HCT116 (cell line): ENCODE measurements at regions not wholly inside any gene's neighbourhood (a gene's known extent, or its start where the extent isn't known, plus 50 kb on each side); places are given as distances from the start of the nearest gene placed in this dataset.

ENCODE experiments used
- ATAC-seq: fragments of 200-7000 bp; cut with Tn5 transposase; 2 replicates; pipeline ENCODE4 v1.9.1; 2020; ENCODE audit warnings: mild to moderate bottlenecking, moderate library complexity
- BruUV-seq: library from RNA; stranded (reverse); fragments of 400-500 nt; replicated peaks from 2 replicates; lab custom pipeline; 2021; lab: Mats Ljungman, UMichigan
- CTCF ChIA-PET: fragments of 300-600 bp; sonication (Branson Sonifier 250); formaldehyde crosslinking; loops from one replicate; lab custom pipeline; 2021; ENCODE audit warnings: antibody characterized with exemption; lab: Charles Lee
- POLR2A ChIA-PET: fragments of 300-600, 350-600 bp; sonication (Branson Sonifier 250); formaldehyde crosslinking; loops from one replicate; lab custom pipeline; 2021; ENCODE audit warnings: antibody characterized with exemption; lab: Charles Lee
- RAD21 ChIA-PET, 2 experiments: fragments of 300-600 bp; sonication (Branson Sonifier 250); formaldehyde crosslinking; loops; one replicate each; lab custom pipeline; 2023; ENCODE audit warnings: low total read pairs in 2 of 2; ENCODE audit not compliant: uncharacterized antibody in 2 of 2, unreplicated experiment in 2 of 2, low non-redundant PET in 1 of 2; lab: Charles Lee
- DNase-seq: peaks from one replicate; pipeline ENCODE4 v3.0.0-alpha.2; 2010; ENCODE audit warnings: low read depth, low spot score
- H2AFZ ChIP-seq: fragments of 200-600 bp; shearing (Covaris generic), sonication (generic); 2 replicates; pipeline ENCODE4 v1.6.1; 2017; ENCODE audit warnings: low read depth, mixed run types, mixed read lengths, antibody characterized with exemption, low read length; ENCODE audit not compliant: poor library complexity, severe bottlenecking
- H3K27ac ChIP-seq: 2 replicates; pipeline ENCODE4 v1.5.1; 2012; ENCODE audit warnings: low read depth, low read length
- H3K27me3 ChIP-seq: fragments of 200-600 bp; sonication (generic); 2 replicates; pipeline ENCODE4 v1.6.1; 2016; ENCODE audit warnings: mixed run types, low read length, mixed read lengths; ENCODE audit not compliant: insufficient read depth
- H3K36me3 ChIP-seq, 2 experiments: fragments of 200-500 bp in 1 of 2; fragments of 200-600 bp in 1 of 2; sonication (Bioruptor generic) in 1 of 2; sonication (generic) in 1 of 2; 2 replicates each; pipeline versions ENCODE4 v1.5.1 to v1.6.1; 2014 to 2016; ENCODE audit warnings: low read length in 2 of 2, inconsistent platforms in 1 of 2, mixed read lengths in 1 of 2, mixed run types in 1 of 2; ENCODE audit not compliant: insufficient read depth in 2 of 2, control insufficient read depth in 1 of 2
- H3K4me1 ChIP-seq, 2 experiments: fragments of 200-600 bp in 1 of 2; sonication (generic) in 1 of 2; 2 replicates each; pipeline versions ENCODE4 v1.5.1 to v1.6.1; 2012 to 2017; ENCODE audit warnings: low read length in 2 of 2, inconsistent platforms in 1 of 2, mild to moderate bottlenecking in 1 of 2, mixed read lengths in 1 of 2, mixed run types in 1 of 2, moderate library complexity in 1 of 2; ENCODE audit not compliant: insufficient read depth in 2 of 2, control insufficient read depth in 1 of 2
- H3K4me2 ChIP-seq: fragments of 200-600 bp; sonication (generic); 2 replicates; pipeline ENCODE4 v1.6.1; 2017; ENCODE audit warnings: mixed run types, low read length, mixed read lengths
- H3K4me3 ChIP-seq, 2 experiments: fragments of 200-600 bp in 1 of 2; sonication (generic) in 1 of 2; replicated peaks in 1 of 2; 2 replicates each; pipeline ENCODE4 v1.5.1; 2011 to 2016; ENCODE audit warnings: low read length in 2 of 2, control low read depth in 1 of 2, low read depth in 1 of 2, mild to moderate bottlenecking in 1 of 2, mixed read lengths in 1 of 2, mixed run types in 1 of 2
- H3K79me2 ChIP-seq: fragments of 200-600 bp; sonication (generic); 2 replicates; pipeline ENCODE4 v1.6.1; 2017; ENCODE audit warnings: mild to moderate bottlenecking, mixed run types, low read length, moderate library complexity, mixed read lengths; ENCODE audit not compliant: insufficient read depth
- H3K9ac ChIP-seq: fragments of 200-600 bp; sonication (generic); 2 replicates; pipeline ENCODE4 v1.6.1; 2016; ENCODE audit warnings: low read length, mixed read lengths
- H3K9me2 ChIP-seq: fragments of 200-600 bp; sonication (generic), shearing (Covaris generic); 2 replicates; pipeline ENCODE4 v1.6.1; 2017; ENCODE audit warnings: mixed run types, mild to moderate bottlenecking, moderate library complexity; ENCODE audit not compliant: insufficient read depth
- H3K9me3 ChIP-seq, 2 experiments: fragments of 200-500 bp in 1 of 2; fragments of 200-600 bp in 1 of 2; sonication (Bioruptor generic) in 1 of 2; sonication (generic) in 1 of 2; 2 replicates each; pipeline ENCODE4 v1.6.1; 2014 to 2017; ENCODE audit warnings: low read length in 2 of 2, mixed read lengths in 2 of 2, inconsistent platforms in 1 of 2, low read depth in 1 of 2, mild to moderate bottlenecking in 1 of 2, mixed run types in 1 of 2, moderate library complexity in 1 of 2; ENCODE audit not compliant: control insufficient read depth in 1 of 2, insufficient read depth in 1 of 2
- H4K20me1 ChIP-seq: fragments of 200-600 bp; sonication (generic), shearing (Covaris generic); 2 replicates; pipeline ENCODE4 v1.6.1; 2017; ENCODE audit warnings: mixed run types, mild to moderate bottlenecking, moderate library complexity; ENCODE audit not compliant: insufficient read depth
- CEBPB ChIP-seq: IDR thresholded peaks from 2 replicates; pipeline ENCODE4 v1.6.1; 2012; ENCODE audit warnings: low read depth
- EGR1 ChIP-seq: IDR thresholded peaks from 2 replicates; pipeline ENCODE4 v1.6.1; 2012; ENCODE audit warnings: low read depth
- ELF1 ChIP-seq: IDR thresholded peaks from 2 replicates; pipeline ENCODE4 v1.6.1; 2012; ENCODE audit warnings: low read depth, borderline replicate concordance
- EZH2 ChIP-seq: fragments of 200-600 bp; sonication (generic); IDR thresholded peaks from 2 replicates; pipeline ENCODE4 v1.6.1; 2017; ENCODE audit warnings: antibody characterized with exemption, mixed run types
- EZH2phosphoT487 ChIP-seq: fragments of 200-600 bp; IDR thresholded peaks from 2 replicates; pipeline ENCODE4 v1.6.1; 2018; ENCODE audit warnings: antibody characterized with exemption, borderline replicate concordance
- JUND ChIP-seq: IDR thresholded peaks from 2 replicates; pipeline ENCODE4 v1.6.1; 2012
- POLR2A ChIP-seq: IDR thresholded peaks from 2 replicates; pipeline ENCODE4 v1.7.0; 2011; ENCODE audit warnings: borderline replicate concordance; ENCODE audit not compliant: insufficient read depth, insufficient read length; ENCODE audit errors: extremely low read depth
- POLR2AphosphoS5 ChIP-seq: IDR thresholded peaks from 2 replicates; pipeline ENCODE4 v1.6.1; 2011; ENCODE audit warnings: mild to moderate bottlenecking, low read depth, low read length, moderate library complexity
- RAD21 ChIP-seq: IDR thresholded peaks from 2 replicates; pipeline ENCODE4 v1.6.1; 2012; ENCODE audit warnings: low read depth, mild to moderate bottlenecking
- SIN3A ChIP-seq: IDR thresholded peaks from 2 replicates; pipeline ENCODE4 v1.6.1; 2012; ENCODE audit warnings: low read depth
- SP1 ChIP-seq: IDR thresholded peaks from 2 replicates; pipeline ENCODE4 v1.6.1; 2012; ENCODE audit warnings: low read depth
- ZFX ChIP-seq: fragments of 450-650 bp; IDR thresholded peaks from 2 replicates; pipeline ENCODE4 v1.6.1; 2017
- ZNF274 ChIP-seq: fragments of 200-500 bp; sonication (Bioruptor generic); IDR thresholded peaks from 2 replicates; pipeline ENCODE4 v1.6.1; 2014; ENCODE audit warnings: mild to moderate bottlenecking, low read depth, low read length, inconsistent platforms
- intact Hi-C: fragments of 100-400 bp; cut with micrococcal nuclease; formaldehyde crosslinking; loops from 2 replicates; pipeline ENCODE4 v1.10.0; 2022
- TF ChIP-seq, protein P1 (sequence below), 3 experiments: fragments of 200-600 bp in 1 of 3; sonication (generic) in 1 of 3; IDR thresholded peaks in 2 of 3; conservative IDR thresholded peaks in 1 of 3; 2 replicates each; pipeline ENCODE4 v1.5.1; 2012 to 2017; ENCODE audit warnings: low read depth in 2 of 3, low read length in 2 of 3, antibody characterized with exemption in 1 of 3, borderline replicate concordance in 1 of 3, control low read depth in 1 of 3, mild to moderate bottlenecking in 1 of 3, mixed read lengths in 1 of 3, mixed run types in 1 of 3, moderate library complexity in 1 of 3; ENCODE audit not compliant: insufficient read depth in 1 of 3
- TF ChIP-seq, protein P2 (sequence below): IDR thresholded peaks from 2 replicates; pipeline ENCODE4 v1.6.1; 2012; ENCODE audit warnings: low read depth
- TF ChIP-seq, protein P3 (sequence below): IDR thresholded peaks from 2 replicates; pipeline ENCODE4 v1.6.1; 2011; ENCODE audit warnings: mild to moderate bottlenecking, low read length, moderate library complexity; ENCODE audit not compliant: insufficient replicate concordance; ENCODE audit errors: extremely low read depth
- TF ChIP-seq, protein P4 (sequence below): IDR thresholded peaks from 2 replicates; pipeline ENCODE4 v1.6.1; 2012

DNA sequence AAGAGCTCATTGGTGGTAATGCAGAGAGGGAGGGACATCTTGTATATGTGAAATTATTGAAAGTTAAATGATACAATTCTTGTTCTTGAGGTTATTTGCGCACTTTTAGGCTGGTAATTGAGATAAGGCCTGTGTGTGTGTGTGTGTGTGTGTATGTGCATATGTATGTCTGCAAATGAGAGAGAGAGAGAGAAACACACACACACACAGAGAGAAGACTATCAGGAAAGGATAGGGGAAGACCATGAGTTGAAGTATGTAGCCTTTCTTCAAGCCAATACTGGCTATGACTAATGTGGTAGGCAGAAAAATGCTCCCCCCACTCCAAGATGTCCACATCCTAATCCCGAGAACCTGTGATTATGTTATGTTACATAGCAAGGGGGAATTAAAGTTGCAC is 52.7 kb upstream of the DCD start:
- Histone ChIP-seq H3K36me3 (no peaks in the 10 kb centered on the region), H3K4me2 (no peak overlapping the region), H3K79me2 (no peaks in the 10 kb centered on the region), H3K27ac (no peak overlapping the region), H3K4me1 (no peaks in the 10 kb centered on the region), H3K4me3 (no peak overlapping the region), H3K9ac (no peak overlapping the region), H3K27me3 (peaks cover 41% of the 10 kb centered on the region), H4K20me1 (no peaks in the 10 kb centered on the region), H3K9me3 (no peaks in the 10 kb centered on the region), H2AFZ (no peak overlapping the region), H3K9me2 (no peaks in the 10 kb centered on the region)
- TF ChIP-seq SP1 (no peak), CEBPB (no peak), EZH2phosphoT487 (no peak), POLR2A (no peak), POLR2AphosphoS5 (no peak), ZFX (no peak), SIN3A (no peak), RAD21 (no peak), JUND (no peak), ELF1 (no peak), ZNF274 (no peak), EGR1 (no peak), EZH2 (no peak)
- TF ChIP-seq, protein P1, sequence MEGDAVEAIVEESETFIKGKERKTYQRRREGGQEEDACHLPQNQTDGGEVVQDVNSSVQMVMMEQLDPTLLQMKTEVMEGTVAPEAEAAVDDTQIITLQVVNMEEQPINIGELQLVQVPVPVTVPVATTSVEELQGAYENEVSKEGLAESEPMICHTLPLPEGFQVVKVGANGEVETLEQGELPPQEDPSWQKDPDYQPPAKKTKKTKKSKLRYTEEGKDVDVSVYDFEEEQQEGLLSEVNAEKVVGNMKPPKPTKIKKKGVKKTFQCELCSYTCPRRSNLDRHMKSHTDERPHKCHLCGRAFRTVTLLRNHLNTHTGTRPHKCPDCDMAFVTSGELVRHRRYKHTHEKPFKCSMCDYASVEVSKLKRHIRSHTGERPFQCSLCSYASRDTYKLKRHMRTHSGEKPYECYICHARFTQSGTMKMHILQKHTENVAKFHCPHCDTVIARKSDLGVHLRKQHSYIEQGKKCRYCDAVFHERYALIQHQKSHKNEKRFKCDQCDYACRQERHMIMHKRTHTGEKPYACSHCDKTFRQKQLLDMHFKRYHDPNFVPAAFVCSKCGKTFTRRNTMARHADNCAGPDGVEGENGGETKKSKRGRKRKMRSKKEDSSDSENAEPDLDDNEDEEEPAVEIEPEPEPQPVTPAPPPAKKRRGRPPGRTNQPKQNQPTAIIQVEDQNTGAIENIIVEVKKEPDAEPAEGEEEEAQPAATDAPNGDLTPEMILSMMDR (IDR thresholded peaks at IDR 0.05 in 2 of 3, conservative IDR thresholded peaks at IDR 0.05 in 1 of 3; ENCODE audit: borderline replicate concordance in 1 of 3, insufficient read depth in 1 of 3, low read depth in 2 of 3, low read length in 2 of 3): no peak
- TF ChIP-seq, protein P2, sequence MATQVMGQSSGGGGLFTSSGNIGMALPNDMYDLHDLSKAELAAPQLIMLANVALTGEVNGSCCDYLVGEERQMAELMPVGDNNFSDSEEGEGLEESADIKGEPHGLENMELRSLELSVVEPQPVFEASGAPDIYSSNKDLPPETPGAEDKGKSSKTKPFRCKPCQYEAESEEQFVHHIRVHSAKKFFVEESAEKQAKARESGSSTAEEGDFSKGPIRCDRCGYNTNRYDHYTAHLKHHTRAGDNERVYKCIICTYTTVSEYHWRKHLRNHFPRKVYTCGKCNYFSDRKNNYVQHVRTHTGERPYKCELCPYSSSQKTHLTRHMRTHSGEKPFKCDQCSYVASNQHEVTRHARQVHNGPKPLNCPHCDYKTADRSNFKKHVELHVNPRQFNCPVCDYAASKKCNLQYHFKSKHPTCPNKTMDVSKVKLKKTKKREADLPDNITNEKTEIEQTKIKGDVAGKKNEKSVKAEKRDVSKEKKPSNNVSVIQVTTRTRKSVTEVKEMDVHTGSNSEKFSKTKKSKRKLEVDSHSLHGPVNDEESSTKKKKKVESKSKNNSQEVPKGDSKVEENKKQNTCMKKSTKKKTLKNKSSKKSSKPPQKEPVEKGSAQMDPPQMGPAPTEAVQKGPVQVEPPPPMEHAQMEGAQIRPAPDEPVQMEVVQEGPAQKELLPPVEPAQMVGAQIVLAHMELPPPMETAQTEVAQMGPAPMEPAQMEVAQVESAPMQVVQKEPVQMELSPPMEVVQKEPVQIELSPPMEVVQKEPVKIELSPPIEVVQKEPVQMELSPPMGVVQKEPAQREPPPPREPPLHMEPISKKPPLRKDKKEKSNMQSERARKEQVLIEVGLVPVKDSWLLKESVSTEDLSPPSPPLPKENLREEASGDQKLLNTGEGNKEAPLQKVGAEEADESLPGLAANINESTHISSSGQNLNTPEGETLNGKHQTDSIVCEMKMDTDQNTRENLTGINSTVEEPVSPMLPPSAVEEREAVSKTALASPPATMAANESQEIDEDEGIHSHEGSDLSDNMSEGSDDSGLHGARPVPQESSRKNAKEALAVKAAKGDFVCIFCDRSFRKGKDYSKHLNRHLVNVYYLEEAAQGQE: no peak
- TF ChIP-seq, protein P3, sequence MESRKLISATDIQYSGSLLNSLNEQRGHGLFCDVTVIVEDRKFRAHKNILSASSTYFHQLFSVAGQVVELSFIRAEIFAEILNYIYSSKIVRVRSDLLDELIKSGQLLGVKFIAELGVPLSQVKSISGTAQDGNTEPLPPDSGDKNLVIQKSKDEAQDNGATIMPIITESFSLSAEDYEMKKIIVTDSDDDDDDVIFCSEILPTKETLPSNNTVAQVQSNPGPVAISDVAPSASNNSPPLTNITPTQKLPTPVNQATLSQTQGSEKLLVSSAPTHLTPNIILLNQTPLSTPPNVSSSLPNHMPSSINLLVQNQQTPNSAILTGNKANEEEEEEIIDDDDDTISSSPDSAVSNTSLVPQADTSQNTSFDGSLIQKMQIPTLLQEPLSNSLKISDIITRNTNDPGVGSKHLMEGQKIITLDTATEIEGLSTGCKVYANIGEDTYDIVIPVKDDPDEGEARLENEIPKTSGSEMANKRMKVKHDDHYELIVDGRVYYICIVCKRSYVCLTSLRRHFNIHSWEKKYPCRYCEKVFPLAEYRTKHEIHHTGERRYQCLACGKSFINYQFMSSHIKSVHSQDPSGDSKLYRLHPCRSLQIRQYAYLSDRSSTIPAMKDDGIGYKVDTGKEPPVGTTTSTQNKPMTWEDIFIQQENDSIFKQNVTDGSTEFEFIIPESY: no peak
- TF ChIP-seq, protein P4, sequence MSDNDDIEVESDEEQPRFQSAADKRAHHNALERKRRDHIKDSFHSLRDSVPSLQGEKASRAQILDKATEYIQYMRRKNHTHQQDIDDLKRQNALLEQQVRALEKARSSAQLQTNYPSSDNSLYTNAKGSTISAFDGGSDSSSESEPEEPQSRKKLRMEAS: no peak
- RAD21 ChIA-PET: no interaction called here
- ATAC-seq (no peak), DNase-seq (no peak)
- POLR2A ChIA-PET: interaction anchor here (0.7 kb wide), 1 partner anchor 99 kb away, joined by 4 read pairs; no protein-coding TSS in a partner anchor
- CTCF ChIA-PET: interaction anchor here (1.2 to 3.5 kb wide), 6 partner anchors 8 to 121 kb away, joined by 4 to 21 read pairs (median 16); no protein-coding TSS in a partner anchor
- intact Hi-C loops: loop anchor here (5.0 kb wide), 2 partner anchors 46 to 371 kb away; no protein-coding TSS in a partner anchor
- no TSS peak for BruUV-seq
